ENCODE measurements at regions not wholly inside any gene's neighbourhood (a gene's known extent, or its start where the extent isn't known, plus 50 kb on each side); places are given as distances from the start of the nearest gene placed in this dataset.

GRCh38 chr10:128211064-128211504 is 84.9 kb upstream of the MKI67 start:
- TF ChIP-seq POLR2A (IDR thresholded peaks at IDR 0.05; ENCODE audit: low read depth, low read length) (no peak), POLR2AphosphoS5 (IDR thresholded peaks at IDR 0.05; ENCODE audit: low read depth, low read length) (no peak), TAF1 (IDR thresholded peaks at IDR 0.05; ENCODE audit: low read depth, low read length) (no peak), SPI1 (IDR thresholded peaks at IDR 0.05; ENCODE audit: low read depth, low read length) (no peak), PAX5 (IDR thresholded peaks at IDR 0.05; ENCODE audit: insufficient read depth, low read length, severe bottlenecking) (no peak), POU2F2 (IDR thresholded peaks at IDR 0.05; ENCODE audit: low read depth, low read length) (no peak)

Data from GM12891 (cell line).